Parathyroid adenoma (tissue), 2 donors: ENCODE measurements at regions not wholly inside any gene's neighbourhood (a gene's known extent, or its start where the extent isn't known, plus 50 kb on each side); places are given as distances from the start of the nearest gene placed in this dataset.

Experiments
- H2AFZ ChIP-seq: fragments of 300-600 bp; sonication (generic); one replicate; pipeline ENCODE4 v1.7.0; 2017; ENCODE audit warnings: antibody characterized with exemption, mild to moderate bottlenecking
- H3K27ac ChIP-seq: fragments of 300-600 bp; sonication (generic); one replicate; pipeline ENCODE4 v1.7.0; 2017
- H3K27me3 ChIP-seq: fragments of 300-600 bp; sonication (generic); one replicate; pipeline ENCODE4 v1.7.0; 2017; ENCODE audit warnings: low read length; ENCODE audit not compliant: control insufficient read depth, insufficient read depth
- H3K36me3 ChIP-seq: fragments of 300-600 bp; sonication (generic); one replicate; pipeline ENCODE4 v1.7.0; 2017; ENCODE audit warnings: low read length; ENCODE audit not compliant: control insufficient read depth, insufficient read depth
- H3K4me1 ChIP-seq: fragments of 300-600 bp; sonication (generic); one replicate; pipeline ENCODE4 v1.7.0; 2017; ENCODE audit warnings: control low read depth
- H3K4me2 ChIP-seq: fragments of 300-600 bp; sonication (generic); one replicate; pipeline ENCODE4 v1.7.0; 2017; ENCODE audit warnings: low read length
- H3K4me3 ChIP-seq: fragments of 300-600 bp; sonication (generic); one replicate; pipeline ENCODE4 v1.7.0; 2017; ENCODE audit warnings: low read depth, low read length
- H3K79me2 ChIP-seq: fragments of 300-600 bp; sonication (generic); one replicate; pipeline ENCODE4 v1.7.0; 2017; ENCODE audit warnings: control low read depth
- H3K9ac ChIP-seq: fragments of 300-600 bp; sonication (generic); one replicate; pipeline ENCODE4 v1.7.0; 2017; ENCODE audit warnings: mild to moderate bottlenecking
- H3K9me3 ChIP-seq: fragments of 300-600 bp; sonication (generic); one replicate; pipeline ENCODE4 v1.7.0; 2017; ENCODE audit warnings: low read length; ENCODE audit not compliant: control insufficient read depth
- TF ChIP-seq, protein P1 (sequence below): fragments of 300-600 bp; sonication (generic); IDR thresholded peaks from one replicate; pipeline ENCODE4 v1.7.0; 2017; ENCODE audit warnings: antibody characterized with exemption, mild to moderate bottlenecking
- donor health status: primary hyperparathyroidism.

DNA sequence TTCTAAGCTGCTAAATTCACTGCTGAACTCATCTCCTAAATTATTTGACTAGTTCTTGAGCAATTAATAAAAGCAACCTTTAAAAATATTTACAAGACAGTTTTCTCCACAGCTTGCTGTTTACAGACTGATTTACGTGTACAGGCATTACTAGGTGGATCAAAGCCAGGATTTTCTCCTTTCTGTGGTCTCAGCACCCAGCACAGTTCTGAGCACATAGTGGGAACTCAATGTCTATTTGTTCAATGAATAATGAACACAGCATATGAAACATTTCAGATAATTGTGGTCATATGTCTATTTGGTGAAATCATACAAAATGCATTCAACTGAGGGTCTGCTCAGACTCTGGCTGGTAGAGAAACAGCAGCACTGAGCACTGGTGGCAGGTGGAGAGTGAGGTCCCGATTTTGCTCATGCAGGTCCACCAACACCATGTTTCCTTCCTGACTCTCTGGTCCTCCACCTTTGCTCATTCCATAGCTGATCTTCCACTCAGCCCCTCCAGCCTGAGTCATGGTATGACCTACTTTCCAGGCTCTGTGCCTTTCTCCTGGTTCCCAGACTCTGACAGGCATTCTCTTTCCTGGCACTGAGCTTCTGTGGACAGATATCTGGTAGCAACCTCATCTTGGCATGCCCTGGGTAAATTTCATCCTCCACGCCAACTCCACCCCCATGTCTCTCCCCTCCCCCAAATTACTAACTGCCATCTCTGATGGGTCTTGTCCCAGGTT, 311.3 kb downstream of the TGFB2 start:
- no peak overlapping the region for H2AFZ ChIP-seq
- H3K27ac ChIP-seq, result no peak overlapping the region
- H3K27me3 ChIP-seq, result no peaks in the 10 kb centered on the region
- no peak overlapping the region for H3K4me3 ChIP-seq
- H3K4me2 ChIP-seq, result no peak overlapping the region
- no peaks in the 10 kb centered on the region for H3K36me3 ChIP-seq
- no peaks in the 10 kb centered on the region for H3K79me2 ChIP-seq
- H3K9me3 ChIP-seq, result no peaks in the 10 kb centered on the region
- no peak overlapping the region for H3K9ac ChIP-seq
- TF ChIP-seq, protein P1, sequence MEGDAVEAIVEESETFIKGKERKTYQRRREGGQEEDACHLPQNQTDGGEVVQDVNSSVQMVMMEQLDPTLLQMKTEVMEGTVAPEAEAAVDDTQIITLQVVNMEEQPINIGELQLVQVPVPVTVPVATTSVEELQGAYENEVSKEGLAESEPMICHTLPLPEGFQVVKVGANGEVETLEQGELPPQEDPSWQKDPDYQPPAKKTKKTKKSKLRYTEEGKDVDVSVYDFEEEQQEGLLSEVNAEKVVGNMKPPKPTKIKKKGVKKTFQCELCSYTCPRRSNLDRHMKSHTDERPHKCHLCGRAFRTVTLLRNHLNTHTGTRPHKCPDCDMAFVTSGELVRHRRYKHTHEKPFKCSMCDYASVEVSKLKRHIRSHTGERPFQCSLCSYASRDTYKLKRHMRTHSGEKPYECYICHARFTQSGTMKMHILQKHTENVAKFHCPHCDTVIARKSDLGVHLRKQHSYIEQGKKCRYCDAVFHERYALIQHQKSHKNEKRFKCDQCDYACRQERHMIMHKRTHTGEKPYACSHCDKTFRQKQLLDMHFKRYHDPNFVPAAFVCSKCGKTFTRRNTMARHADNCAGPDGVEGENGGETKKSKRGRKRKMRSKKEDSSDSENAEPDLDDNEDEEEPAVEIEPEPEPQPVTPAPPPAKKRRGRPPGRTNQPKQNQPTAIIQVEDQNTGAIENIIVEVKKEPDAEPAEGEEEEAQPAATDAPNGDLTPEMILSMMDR, result no peak
- H3K4me1 ChIP-seq, result no peaks in the 10 kb centered on the region

DNA sequence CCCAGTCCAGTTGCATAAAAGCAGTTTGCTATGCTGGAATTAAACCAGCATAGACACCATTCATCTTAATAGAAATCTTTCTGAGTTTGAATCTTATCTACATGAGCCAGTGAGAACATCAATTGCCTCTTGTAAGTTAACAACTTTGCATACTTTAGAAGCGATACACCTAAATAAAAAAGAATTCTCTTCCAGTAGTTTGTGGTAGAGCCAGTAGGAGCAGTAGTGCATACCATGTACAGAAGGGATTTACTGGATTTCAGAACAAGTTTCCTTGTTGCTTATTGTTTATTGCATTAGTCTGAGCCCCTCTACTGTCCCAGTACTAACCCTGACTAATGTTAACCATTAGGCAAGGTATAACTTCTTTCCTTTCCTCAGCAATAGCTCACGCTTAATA, 313.1 kb downstream of the TGFB2 start:
- H3K27ac ChIP-seq, result no peak overlapping the region
- H3K9me3 ChIP-seq, result no peaks in the 10 kb centered on the region
- no peaks in the 10 kb centered on the region for H3K36me3 ChIP-seq
- no peak overlapping the region for H3K4me3 ChIP-seq
- H3K4me1 ChIP-seq, result no peaks in the 10 kb centered on the region
- TF ChIP-seq, protein P1, result no peak
- H3K27me3 ChIP-seq, result no peaks in the 10 kb centered on the region
- H3K4me2 ChIP-seq, result no peak overlapping the region
- H3K79me2 ChIP-seq, result no peaks in the 10 kb centered on the region
- no peak overlapping the region for H3K9ac ChIP-seq
- no peak overlapping the region for H2AFZ ChIP-seq

DNA sequence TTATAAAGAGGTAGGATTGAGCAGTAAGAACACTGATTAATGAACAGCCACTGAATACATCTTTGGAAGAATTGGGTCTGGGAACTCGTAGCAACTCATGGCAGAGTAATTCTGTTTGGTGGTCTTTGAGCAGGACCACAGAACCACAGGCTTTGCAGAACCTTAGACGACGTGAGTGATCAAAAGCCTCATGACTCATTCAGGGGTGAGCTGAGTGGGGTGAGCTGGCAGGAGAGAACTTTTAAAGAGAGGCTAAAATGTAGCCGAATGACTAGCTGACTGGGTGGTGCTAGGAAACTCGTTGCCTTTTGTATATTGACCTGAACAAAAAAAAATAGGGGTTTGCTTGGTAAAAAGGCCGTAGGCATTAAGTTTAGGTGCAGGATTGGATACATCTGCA, 313.8 kb downstream of the TGFB2 start:
- Histone ChIP-seq H3K9ac (no peak overlapping the region), H3K36me3 (no peaks in the 10 kb centered on the region), H3K79me2 (no peaks in the 10 kb centered on the region), H3K4me2 (no peak overlapping the region), H2AFZ (no peak overlapping the region), H3K27ac (no peak overlapping the region), H3K4me1 (no peaks in the 10 kb centered on the region), H3K9me3 (no peaks in the 10 kb centered on the region), H3K27me3 (no peaks in the 10 kb centered on the region), H3K4me3 (no peak overlapping the region)
- TF ChIP-seq, protein P1, result no peak

DNA sequence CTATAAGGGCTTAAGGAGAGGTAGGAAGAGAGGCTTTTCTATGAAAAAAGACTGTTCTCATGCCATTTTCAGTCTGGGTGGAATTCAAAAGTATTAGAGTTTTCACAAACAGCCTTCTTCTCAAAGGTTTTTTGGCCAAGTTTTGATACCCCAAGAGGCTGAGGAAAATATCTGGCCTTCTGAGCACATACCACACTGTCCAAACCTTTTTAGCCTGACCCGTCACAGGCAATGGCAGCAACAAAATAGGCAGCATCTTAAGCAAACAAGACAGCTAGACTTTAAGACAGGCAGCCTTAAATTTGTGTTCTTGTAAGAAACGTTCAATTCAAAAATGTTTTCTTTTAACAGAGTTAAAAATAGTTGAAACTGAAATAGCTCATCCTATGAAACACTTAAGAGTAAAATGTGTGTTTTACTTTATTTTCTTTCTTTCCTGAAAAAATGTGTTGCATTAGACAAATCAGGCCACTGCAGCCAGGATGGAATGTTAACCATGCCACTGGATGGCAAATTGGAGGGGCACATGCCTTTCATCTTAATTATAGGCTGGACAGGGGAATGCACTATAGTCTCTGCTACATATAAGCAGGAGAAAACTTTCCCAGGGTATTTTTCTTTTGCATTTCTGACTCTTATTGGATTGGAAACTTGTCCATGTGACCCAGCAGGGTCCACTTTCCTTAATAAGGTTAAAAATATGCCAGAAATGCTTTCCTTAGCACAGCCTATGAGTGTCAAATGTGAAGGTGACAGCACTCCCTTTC, 315.0 kb downstream of the TGFB2 start:
- Histone ChIP-seq H3K79me2 (no peaks in the 10 kb centered on the region), H3K4me2 (no peak overlapping the region), H3K4me1 (no peaks in the 10 kb centered on the region), H2AFZ (no peak overlapping the region), H3K4me3 (no peak overlapping the region), H3K27me3 (no peaks in the 10 kb centered on the region), H3K36me3 (no peaks in the 10 kb centered on the region), H3K9ac (no peak overlapping the region), H3K9me3 (no peaks in the 10 kb centered on the region), H3K27ac (no peak overlapping the region)
- TF ChIP-seq, protein P1, result no peak
